IPS-18a (cell line): ENCODE measurements at regions not wholly inside any gene's neighbourhood (a gene's known extent, or its start where the extent isn't known, plus 50 kb on each side); places are given as distances from the start of the nearest gene placed in this dataset.

Experiments used
- H3K27ac ChIP-seq: one replicate; pipeline ENCODE4 v1.5.1; 2013; ENCODE audit warnings: low read length
- H3K27me3 ChIP-seq: one replicate; pipeline ENCODE4 v1.6.1; 2013; ENCODE audit warnings: mild to moderate bottlenecking, low read length; ENCODE audit not compliant: control insufficient read depth, insufficient read depth
- H3K36me3 ChIP-seq: one replicate; pipeline ENCODE4 v1.6.1; 2013; ENCODE audit warnings: low read depth, low read length; ENCODE audit not compliant: control insufficient read depth
- H3K4me1 ChIP-seq: one replicate; pipeline ENCODE4 v1.6.1; 2013; ENCODE audit warnings: low read depth, low read length; ENCODE audit not compliant: control insufficient read depth
- H3K4me3 ChIP-seq: one replicate; pipeline ENCODE4 v1.5.1; 2013; ENCODE audit warnings: low read length
- H3K9ac ChIP-seq: one replicate; pipeline ENCODE4 v1.6.1; 2013; ENCODE audit warnings: mild to moderate bottlenecking, low read length, moderate library complexity
- H3K9me3 ChIP-seq: one replicate; pipeline ENCODE4 v1.6.1; 2013; ENCODE audit warnings: low read depth, low read length; ENCODE audit not compliant: control insufficient read depth

DNA sequence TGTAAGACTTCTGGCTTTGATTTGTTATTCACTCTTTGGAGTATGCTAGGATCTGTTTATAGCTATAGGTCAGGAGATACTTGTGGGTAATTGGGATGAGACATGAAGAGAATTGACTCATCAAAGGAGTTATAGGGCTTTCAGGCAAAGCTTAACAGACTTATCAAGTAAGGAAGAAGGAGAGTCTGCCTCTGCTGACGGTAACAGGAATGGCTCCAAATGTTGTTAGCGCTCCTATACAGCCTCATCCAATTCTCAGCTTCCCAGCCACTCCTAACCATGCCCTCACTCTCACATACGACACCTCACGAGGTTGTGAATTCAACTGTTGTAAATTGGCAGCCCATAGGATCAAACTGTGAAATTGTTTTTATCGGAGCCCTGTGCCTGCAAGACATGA lies 140.5 kb downstream of the KCNA5 start:
- H3K4me3 ChIP-seq = no peak overlapping the region
- H3K36me3 ChIP-seq = no peaks in the 10 kb centered on the region
- no peaks in the 10 kb centered on the region for H3K27me3 ChIP-seq
- H3K27ac ChIP-seq = no peak overlapping the region
- H3K9ac ChIP-seq = no peak overlapping the region
- H3K9me3 ChIP-seq = no peaks in the 10 kb centered on the region
- no peaks in the 10 kb centered on the region for H3K4me1 ChIP-seq

DNA sequence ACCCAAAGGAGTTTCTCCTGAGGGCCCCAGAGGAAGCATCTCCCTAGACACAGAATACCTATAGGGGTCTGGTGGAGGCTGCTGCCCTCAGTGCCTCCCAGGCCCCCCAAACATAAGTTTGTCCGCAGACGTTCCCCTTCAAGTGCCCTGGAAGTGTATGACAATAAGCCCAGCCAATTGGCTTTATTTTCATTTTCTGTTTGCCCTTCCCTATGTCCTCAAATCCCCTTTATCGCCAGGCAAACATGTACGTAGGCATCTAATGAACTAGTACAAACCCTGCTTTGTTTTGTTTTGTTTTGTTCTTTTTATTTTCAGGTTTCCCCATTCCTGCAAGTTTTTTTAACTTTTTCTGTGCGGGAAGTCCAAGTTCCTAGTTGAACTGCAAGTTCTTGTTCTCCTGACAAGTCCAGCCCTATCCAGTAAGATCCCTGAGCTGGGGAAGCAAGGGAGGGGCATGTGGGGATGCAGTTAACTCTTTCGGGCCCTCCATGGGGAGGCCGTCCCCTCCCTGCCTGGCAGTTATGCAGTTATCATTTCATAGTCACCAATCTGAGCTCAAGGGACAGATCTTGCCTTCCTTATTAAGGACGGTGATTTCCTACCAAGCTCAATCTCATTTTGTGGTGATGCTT lies 141.9 kb downstream of the KCNA5 start:
- H3K4me3 ChIP-seq = no peak overlapping the region
- no peaks in the 10 kb centered on the region for H3K27me3 ChIP-seq
- no peaks in the 10 kb centered on the region for H3K4me1 ChIP-seq
- H3K27ac ChIP-seq = no peak overlapping the region
- H3K9me3 ChIP-seq = no peaks in the 10 kb centered on the region
- H3K36me3 ChIP-seq = no peaks in the 10 kb centered on the region
- H3K9ac ChIP-seq = no peak overlapping the region

DNA sequence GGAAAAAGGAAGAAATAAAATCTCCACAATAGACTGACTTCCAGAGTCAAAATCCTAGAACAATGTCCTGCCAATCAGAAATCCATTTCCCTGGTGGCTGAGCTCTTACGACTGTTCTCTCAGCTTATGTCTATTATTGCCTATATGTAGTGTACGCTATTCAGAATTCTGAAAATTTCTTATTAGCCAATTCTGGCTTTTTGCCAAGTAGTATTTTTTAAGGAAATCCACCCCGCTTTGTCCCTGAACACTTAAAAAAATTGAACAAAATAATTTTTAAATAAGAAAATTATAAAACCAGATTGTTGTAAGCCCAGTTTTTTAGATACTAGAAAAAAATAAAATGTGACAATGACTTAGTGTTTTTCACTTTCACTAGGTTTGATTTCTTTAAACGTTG lies 143.0 kb downstream of the KCNA5 start:
- no peak overlapping the region for H3K4me3 ChIP-seq
- H3K9me3 ChIP-seq = no peaks in the 10 kb centered on the region
- no peaks in the 10 kb centered on the region for H3K4me1 ChIP-seq

DNA sequence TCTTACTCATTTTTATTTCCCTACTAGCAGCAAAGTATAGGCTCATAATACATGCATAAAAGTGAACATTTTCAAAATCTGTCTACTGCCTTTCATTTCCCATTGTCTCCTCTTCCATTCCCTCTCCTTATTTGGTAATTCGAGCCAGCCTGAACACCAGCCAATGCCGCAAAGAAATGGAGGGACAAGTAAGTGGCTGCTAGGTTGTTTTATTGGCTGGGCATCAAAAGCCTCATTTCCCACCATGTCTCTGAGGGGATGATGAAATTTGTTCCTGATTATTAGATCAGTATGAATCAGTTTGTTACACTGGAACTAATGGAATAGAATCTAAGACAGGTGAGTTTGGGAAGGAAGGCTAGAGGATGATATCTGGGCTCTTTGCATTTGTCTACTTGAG lies 143.5 kb downstream of the KCNA5 start:
- Histone ChIP-seq H3K9me3 (no peaks in the 10 kb centered on the region), H3K4me1 (no peaks in the 10 kb centered on the region), H3K9ac (no peak overlapping the region), H3K27ac (no peak overlapping the region), H3K36me3 (no peaks in the 10 kb centered on the region), H3K4me3 (no peak overlapping the region), H3K27me3 (no peaks in the 10 kb centered on the region)

More for the DNA sequence above, 143.0 kb downstream of the KCNA5 start:
- H3K36me3 ChIP-seq = no peaks in the 10 kb centered on the region
- no peak overlapping the region for H3K9ac ChIP-seq
- H3K27ac ChIP-seq = no peak overlapping the region
- H3K27me3 ChIP-seq = no peaks in the 10 kb centered on the region

DNA sequence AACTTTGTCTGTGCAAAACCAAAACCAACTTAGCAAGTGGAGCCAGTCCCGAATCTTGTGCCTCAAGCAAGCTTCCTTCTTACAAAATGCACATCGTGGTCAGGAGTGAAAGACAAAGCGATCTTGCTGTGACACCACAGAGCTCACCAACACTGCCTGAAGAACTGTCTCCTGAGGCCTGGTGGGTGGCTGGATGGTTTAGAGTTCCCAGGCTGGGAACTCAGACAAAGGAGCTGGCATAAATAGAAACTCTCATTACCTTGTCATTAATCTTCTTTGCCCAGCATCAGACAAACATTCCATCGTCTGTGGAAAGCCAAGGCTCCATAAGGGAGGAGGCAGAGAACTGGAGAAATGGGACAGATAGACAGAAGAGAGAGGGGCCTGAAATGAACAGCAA lies 144.8 kb downstream of the KCNA5 start:
- Histone ChIP-seq H3K36me3 (no peaks in the 10 kb centered on the region), H3K4me1 (no peaks in the 10 kb centered on the region), H3K9me3 (no peaks in the 10 kb centered on the region), H3K27me3 (no peaks in the 10 kb centered on the region), H3K27ac (no peak overlapping the region), H3K9ac (no peak overlapping the region), H3K4me3 (no peak overlapping the region)

DNA sequence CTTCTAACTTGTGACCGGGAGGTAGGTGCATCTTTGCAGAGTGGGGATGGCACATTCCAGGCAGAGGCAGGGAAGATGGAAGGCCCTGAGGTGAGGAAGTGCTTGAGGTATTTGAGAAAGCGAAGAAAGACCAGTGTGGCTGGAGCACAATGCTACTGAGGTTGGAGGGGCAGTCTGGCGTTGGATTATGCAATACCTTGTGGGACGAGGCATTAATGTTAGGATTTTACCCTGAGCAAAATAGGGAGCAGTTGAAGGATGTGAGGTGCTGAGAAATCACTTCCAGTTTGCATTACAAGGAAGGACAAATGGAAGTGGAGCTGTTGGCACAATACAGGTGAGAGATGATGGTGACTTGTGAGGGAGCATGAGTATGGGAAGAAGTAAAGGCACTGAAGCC lies 145.5 kb downstream of the KCNA5 start:
- H3K9me3 ChIP-seq = no peaks in the 10 kb centered on the region
- no peaks in the 10 kb centered on the region for H3K36me3 ChIP-seq
- H3K27ac ChIP-seq = no peak overlapping the region
- no peaks in the 10 kb centered on the region for H3K4me1 ChIP-seq
- H3K9ac ChIP-seq = no peak overlapping the region
- H3K4me3 ChIP-seq = no peak overlapping the region
- no peaks in the 10 kb centered on the region for H3K27me3 ChIP-seq

DNA sequence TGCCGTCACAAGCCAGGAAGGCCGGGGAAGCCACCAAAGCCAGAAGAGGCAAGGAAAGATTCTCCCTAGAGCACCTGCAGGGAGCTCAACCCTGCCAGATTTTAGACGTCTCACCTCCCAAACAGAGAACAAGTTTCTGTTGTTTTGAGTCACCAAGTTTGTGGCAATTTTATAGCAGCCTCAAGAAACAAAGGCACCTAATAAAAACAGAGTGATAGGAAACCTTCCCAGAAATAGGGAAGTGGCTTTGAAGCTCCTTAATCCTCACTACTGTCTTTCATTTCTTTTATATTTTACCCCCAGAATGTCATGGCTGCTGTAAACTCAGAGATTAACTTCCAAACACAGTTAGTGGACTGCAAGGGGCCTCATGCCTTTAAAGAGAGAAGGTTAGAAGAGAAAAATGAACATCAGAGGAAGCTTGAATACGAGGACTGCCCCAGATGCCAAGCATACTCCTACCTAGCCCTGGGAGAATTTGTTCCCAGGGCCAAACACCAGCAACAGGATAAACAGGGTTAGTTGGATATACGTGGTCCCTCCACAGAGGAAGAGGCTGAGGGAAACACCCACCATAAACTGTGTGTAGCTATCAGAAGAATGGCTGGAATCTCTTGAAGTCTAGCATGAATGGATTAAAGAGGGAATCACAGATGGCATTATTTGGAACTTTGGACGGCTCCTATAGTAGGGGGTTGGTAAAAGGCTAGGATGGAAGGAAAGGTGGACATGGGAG lies 148.3 kb downstream of the KCNA5 start:
- H3K27me3 ChIP-seq = no peaks in the 10 kb centered on the region
- no peaks in the 10 kb centered on the region for H3K36me3 ChIP-seq
- no peak overlapping the region for H3K4me3 ChIP-seq
- no peaks in the 10 kb centered on the region for H3K9me3 ChIP-seq
- H3K4me1 ChIP-seq = no peaks in the 10 kb centered on the region
- H3K9ac ChIP-seq = no peak overlapping the region
- H3K27ac ChIP-seq = no peak overlapping the region

DNA sequence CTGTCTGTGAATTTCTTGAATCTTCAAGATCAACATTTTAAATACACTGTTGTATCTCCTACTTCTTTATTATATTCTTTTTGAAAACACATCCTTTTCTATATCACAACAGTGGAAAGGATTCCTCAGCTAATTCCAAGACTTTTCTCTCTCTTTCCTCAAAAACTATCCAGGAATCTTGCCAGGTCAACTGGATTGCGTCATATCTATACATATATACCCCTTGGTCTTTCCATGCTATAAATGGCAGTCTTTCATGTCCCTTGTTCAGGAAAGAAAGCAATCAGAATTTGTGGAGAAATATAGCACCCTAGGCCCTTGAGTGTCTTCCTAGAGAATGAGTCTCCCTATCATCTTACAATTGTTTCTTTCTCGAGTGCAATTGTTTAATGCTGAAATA lies 149.0 kb downstream of the KCNA5 start:
- Histone ChIP-seq H3K9me3 (no peaks in the 10 kb centered on the region), H3K4me1 (no peaks in the 10 kb centered on the region), H3K9ac (no peak overlapping the region), H3K4me3 (no peak overlapping the region), H3K27me3 (no peaks in the 10 kb centered on the region), H3K36me3 (no peaks in the 10 kb centered on the region), H3K27ac (no peak overlapping the region)

DNA sequence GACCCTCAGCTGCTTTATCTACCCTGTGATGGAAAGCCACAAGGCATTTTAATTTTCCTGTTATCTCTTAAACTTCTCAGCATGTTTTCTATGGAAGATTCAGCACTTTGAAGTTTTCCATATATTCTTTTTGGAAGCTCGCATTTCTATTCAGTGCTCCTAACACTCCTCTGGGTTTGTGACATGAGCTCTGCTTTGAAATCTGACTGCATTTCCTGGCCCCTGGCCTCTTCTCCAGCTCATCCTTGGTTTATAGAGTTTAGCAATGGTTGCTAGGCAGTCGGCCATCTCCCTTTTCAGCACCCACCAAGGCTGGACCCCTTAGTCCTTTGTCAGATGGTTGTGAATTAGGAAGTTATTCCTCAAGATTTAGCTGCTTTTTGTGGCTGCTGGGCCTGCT lies 150.6 kb downstream of the KCNA5 start:
- H3K4me3 ChIP-seq = no peak overlapping the region
- H3K27ac ChIP-seq = no peak overlapping the region
- H3K36me3 ChIP-seq = no peaks in the 10 kb centered on the region
- H3K9ac ChIP-seq = no peak overlapping the region
- no peaks in the 10 kb centered on the region for H3K27me3 ChIP-seq
- H3K4me1 ChIP-seq = no peaks in the 10 kb centered on the region
- H3K9me3 ChIP-seq = no peaks in the 10 kb centered on the region

DNA sequence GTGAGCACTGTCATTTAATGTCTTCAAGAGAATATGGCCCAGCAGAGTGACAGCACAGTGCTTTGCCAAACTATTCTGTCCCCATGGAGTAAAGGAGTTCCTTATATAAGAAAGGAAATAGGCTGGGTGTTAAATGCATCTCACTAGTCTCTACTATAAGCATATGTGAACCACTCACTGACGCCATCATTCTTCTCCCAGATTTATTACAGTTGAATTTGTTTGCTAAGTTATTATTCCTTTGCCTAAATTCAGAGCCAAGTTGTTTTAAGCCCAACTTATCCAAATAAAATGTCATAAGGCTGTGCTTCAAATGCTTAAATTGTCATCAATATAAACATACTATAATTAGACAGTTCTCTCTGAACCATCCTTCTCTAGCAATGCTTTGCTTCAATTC lies 151.6 kb downstream of the KCNA5 start:
- no peaks in the 10 kb centered on the region for H3K36me3 ChIP-seq
- H3K9ac ChIP-seq = no peak overlapping the region
- H3K27me3 ChIP-seq = no peaks in the 10 kb centered on the region
- no peak overlapping the region for H3K27ac ChIP-seq
- no peaks in the 10 kb centered on the region for H3K4me1 ChIP-seq
- H3K9me3 ChIP-seq = no peaks in the 10 kb centered on the region
- no peak overlapping the region for H3K4me3 ChIP-seq

DNA sequence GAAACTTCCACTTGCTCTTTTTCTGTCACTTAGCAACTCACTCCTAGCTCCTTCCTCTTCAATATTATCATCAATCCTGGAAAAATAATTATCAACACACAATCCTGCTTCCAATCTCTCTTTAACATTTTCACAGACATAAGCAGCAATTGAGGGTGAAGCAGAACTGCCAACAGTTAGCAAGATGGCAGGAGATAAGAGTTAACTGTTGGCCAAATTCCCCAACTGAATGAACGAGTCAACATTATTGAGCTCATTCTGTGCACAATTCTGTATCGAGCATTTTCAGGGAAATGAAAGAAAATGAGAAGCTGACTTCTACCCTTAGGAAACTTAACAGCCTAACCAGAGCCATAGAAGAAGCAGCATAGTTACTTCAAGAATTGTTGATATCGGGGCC lies 152.0 kb downstream of the KCNA5 start:
- no peaks in the 10 kb centered on the region for H3K36me3 ChIP-seq
- H3K27me3 ChIP-seq = no peaks in the 10 kb centered on the region
- H3K27ac ChIP-seq = no peak overlapping the region
- H3K9me3 ChIP-seq = no peaks in the 10 kb centered on the region
- H3K4me3 ChIP-seq = no peak overlapping the region
- peaks cover 1% of the 10 kb centered on the region for H3K4me1 ChIP-seq
- no peak overlapping the region for H3K9ac ChIP-seq

DNA sequence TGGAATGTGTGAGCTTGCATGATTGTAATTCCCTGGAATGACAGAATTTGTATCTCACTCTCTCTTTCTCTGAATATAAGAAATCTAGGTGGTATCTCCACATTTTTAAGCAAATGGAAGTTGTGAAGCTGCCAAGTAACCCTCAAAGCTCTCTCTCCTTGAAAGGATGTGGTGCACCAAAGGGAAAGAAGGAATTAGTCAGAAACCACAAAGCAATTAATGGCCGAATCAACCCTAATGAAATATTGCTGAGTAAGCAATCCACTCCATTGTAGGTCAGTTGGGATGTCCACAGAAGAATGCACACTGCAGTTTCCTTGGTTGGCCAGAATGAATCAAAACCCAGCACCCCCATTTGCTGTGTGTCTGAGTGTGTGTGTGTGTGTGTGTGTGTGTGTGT lies 153.5 kb downstream of the KCNA5 start:
- H3K4me1 ChIP-seq = peaks cover 14% of the 10 kb centered on the region
- H3K9me3 ChIP-seq = no peaks in the 10 kb centered on the region
- no peak overlapping the region for H3K9ac ChIP-seq
- H3K36me3 ChIP-seq = no peaks in the 10 kb centered on the region
- no peak overlapping the region for H3K4me3 ChIP-seq
- no peak overlapping the region for H3K27ac ChIP-seq
- no peaks in the 10 kb centered on the region for H3K27me3 ChIP-seq
